AG04449 (cell line): ENCODE measurements at regions not wholly inside any gene's neighbourhood (a gene's known extent, or its start where the extent isn't known, plus 50 kb on each side); places are given as distances from the start of the nearest gene placed in this dataset.

Source experiments
- CTCF ChIA-PET: fragments of 350-600 bp; formaldehyde crosslinking; extraction: SDS; loops from one replicate; lab custom pipeline; 2021; ENCODE audit warnings: antibody characterized with exemption; lab: Yijun Ruan, JAX
- POLR2A ChIA-PET: fragments of 400-600, 350-600 bp; formaldehyde crosslinking; extraction: SDS; loops from one replicate; lab custom pipeline; 2020; ENCODE audit warnings: antibody characterized with exemption, inconsistent platforms; lab: Yijun Ruan, JAX
- DNase-seq: peaks from one replicate; pipeline ENCODE4 v3.0.0-alpha.2; 2010; ENCODE audit warnings: low read depth, low spot score
- H3K4me3 ChIP-seq: 2 replicates; pipeline ENCODE4 v1.5.1; 2011; ENCODE audit warnings: low read depth, mild to moderate bottlenecking, control low read depth, low read length
- TF ChIP-seq, protein P1 (sequence below): IDR thresholded peaks from one replicate; pipeline ENCODE4 v1.5.1; 2011; ENCODE audit warnings: mild to moderate bottlenecking, moderate library complexity, low read length, control low read depth, inconsistent platforms; ENCODE audit not compliant: insufficient read depth; ENCODE audit errors: missing control alignments

DNA sequence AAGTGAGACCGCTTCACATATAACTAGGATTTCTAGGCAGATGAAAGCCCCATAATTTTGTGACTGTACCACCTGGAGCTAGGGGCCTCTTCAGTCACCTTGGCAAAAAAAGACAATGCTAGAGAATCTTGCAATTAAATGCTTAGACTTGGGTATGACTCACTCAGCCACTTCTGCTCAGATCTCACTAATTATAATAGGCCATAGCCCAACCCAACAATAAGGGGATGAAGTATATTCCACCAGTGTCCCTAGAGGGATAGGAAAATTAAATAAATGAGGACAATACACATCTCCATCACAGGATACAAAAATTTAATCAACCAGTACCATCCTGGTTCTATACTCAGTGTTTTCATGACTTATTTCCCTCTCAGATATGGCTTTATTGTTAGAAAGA lies 1079.9 kb upstream of the C9orf72 start:
- TF ChIP-seq, protein P1, sequence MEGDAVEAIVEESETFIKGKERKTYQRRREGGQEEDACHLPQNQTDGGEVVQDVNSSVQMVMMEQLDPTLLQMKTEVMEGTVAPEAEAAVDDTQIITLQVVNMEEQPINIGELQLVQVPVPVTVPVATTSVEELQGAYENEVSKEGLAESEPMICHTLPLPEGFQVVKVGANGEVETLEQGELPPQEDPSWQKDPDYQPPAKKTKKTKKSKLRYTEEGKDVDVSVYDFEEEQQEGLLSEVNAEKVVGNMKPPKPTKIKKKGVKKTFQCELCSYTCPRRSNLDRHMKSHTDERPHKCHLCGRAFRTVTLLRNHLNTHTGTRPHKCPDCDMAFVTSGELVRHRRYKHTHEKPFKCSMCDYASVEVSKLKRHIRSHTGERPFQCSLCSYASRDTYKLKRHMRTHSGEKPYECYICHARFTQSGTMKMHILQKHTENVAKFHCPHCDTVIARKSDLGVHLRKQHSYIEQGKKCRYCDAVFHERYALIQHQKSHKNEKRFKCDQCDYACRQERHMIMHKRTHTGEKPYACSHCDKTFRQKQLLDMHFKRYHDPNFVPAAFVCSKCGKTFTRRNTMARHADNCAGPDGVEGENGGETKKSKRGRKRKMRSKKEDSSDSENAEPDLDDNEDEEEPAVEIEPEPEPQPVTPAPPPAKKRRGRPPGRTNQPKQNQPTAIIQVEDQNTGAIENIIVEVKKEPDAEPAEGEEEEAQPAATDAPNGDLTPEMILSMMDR = no peak
- DNase-seq = no peak
- POLR2A ChIA-PET = no interaction called here
- CTCF ChIA-PET = no interaction called here
- H3K4me3 ChIP-seq = no peak overlapping the region

DNA sequence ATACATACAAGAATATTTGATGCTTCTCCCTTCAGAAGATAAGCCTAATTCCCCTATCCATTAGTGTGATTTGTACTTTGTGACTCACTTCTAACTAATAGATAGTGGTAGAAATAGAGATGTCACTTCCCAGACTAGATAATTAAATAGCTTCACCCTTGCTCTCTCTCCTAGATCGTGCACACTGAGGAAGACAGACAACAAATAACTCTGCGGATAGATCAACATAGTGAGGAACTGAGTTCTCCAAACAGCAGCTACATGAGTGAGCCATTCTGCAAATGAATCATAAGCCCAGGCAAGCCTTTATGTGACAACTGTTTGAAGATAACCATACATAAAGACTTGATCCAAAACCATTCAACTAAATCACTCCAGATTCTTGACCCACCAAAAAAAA lies 1083.4 kb upstream of the C9orf72 start:
- TF ChIP-seq, protein P1 = no peak
- no peak for DNase-seq
- CTCF ChIA-PET = no interaction called here
- POLR2A ChIA-PET = no interaction called here
- H3K4me3 ChIP-seq = no peak overlapping the region

DNA sequence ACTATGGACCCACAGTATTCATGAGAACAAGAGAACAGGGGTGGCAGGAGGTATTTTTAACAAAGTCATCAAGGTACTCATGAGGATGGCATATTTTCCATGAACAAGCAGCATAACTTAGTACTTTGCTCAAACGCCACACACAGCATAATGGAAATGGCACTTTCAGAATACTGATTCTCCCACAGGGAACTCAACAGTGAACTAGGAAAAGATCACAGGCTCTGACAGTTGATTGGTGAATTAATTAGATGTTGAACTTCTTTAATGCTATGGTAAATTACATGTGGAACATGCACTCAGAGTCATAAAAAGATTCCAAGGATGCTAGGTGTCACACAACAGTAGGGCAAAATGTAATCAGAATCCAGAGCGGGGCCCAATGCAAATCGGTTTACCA lies 1088.6 kb upstream of the C9orf72 start:
- ChIA-PET POLR2A (no interaction called here), CTCF (no interaction called here)
- no peak overlapping the region for H3K4me3 ChIP-seq
- no peak for DNase-seq
- TF ChIP-seq, protein P1 = no peak

GRCh38 chr9:28662675-28663074 lies 1089.4 kb upstream of the C9orf72 start:
- H3K4me3 ChIP-seq = no peak overlapping the region
- POLR2A ChIA-PET = no interaction called here
- CTCF ChIA-PET = no interaction called here
- TF ChIP-seq, protein P1 = no peak
- DNase-seq = no peak

DNA sequence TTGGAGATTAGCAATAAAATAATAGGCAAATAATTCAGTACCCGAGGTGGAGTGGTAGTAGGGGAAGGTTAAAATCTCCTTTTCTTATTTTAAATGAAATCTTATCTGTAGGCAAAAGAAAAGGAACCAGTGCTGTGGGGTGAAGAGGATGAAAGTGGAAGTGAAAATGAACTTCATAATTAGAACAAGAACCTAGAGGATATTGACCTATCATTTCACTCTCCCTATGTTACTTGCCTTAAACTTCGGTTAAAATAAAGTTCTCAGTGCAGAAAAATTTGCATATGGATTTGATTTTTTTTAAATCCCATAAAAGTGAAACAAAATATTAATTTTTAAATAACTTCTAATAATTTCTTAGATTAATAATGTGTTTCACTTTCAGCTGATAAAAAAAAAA lies 1094.9 kb upstream of the C9orf72 start:
- H3K4me3 ChIP-seq = no peak overlapping the region
- POLR2A ChIA-PET = no interaction called here
- CTCF ChIA-PET = no interaction called here
- no peak for DNase-seq
- TF ChIP-seq, protein P1 = no peak

GRCh38 chr9:28671000-28671399 lies 1097.7 kb upstream of the C9orf72 start:
- TF ChIP-seq, protein P1 = no peak
- ChIA-PET CTCF (no interaction called here), POLR2A (no interaction called here)
- DNase-seq = no peak
- H3K4me3 ChIP-seq = no peak overlapping the region

- TF ChIP-seq, protein P1 = no peak
- ChIA-PET CTCF (no interaction called here), POLR2A (no interaction called here)
- no peak for DNase-seq
- no peak overlapping the region for H3K4me3 ChIP-seq
Measured at GRCh38 chr9:28678097-28678496, 1104.8 kb upstream of the C9orf72 start.
